Fibroblast of villous mesenchyme (primary cell): ENCODE measurements at regions not wholly inside any gene's neighbourhood (a gene's known extent, or its start where the extent isn't known, plus 50 kb on each side); places are given as distances from the start of the nearest gene placed in this dataset.

Source experiments
- DNase-seq: peaks from one replicate; pipeline ENCODE4 v3.0.0-alpha.2; 2010; ENCODE audit warnings: low read depth
- H3K4me3 ChIP-seq: 2 replicates; pipeline ENCODE4 v1.5.1; 2011; ENCODE audit warnings: low read depth, mild to moderate bottlenecking, low read length
- TF ChIP-seq, protein P1 (sequence below): IDR thresholded peaks from 2 replicates; pipeline ENCODE4 v1.5.1; 2012; ENCODE audit warnings: low read depth, mild to moderate bottlenecking, low read length; ENCODE audit not compliant: insufficient read depth

DNA sequence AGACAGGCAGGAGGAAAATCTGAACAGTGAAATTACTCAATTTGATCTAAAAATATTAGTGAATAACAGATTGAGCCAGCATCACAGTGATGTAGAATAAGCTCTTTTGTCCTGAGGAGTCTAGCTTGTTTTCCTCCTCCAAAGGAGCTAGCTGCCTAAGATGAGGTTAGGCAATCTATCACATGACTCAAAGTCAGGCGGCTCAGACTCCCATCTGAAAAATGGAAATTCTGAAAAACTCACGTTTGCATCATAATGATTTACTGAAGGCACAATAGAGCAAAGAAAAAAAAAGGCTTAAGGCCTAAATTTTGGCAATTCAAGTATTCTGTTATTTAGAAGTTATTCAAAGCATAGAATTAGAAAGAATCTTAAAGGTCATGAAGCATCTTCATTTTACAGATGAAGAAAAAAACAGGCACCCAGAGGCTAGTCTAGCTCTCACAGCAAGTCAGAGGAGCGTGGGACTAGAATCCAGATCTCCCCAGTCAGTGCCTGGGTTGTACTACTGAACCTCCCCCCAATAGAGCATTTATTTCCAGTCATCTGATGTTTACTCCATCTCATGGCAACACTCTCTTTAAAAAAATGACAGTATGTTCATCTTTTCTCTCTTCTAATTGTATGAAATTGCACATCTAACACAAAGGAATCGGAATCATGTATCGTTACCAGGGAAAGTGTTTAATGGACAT lies 62.5 kb upstream of the ATF3 start:
- peak; percentile 82 for DNase-seq
- TF ChIP-seq, protein P1, sequence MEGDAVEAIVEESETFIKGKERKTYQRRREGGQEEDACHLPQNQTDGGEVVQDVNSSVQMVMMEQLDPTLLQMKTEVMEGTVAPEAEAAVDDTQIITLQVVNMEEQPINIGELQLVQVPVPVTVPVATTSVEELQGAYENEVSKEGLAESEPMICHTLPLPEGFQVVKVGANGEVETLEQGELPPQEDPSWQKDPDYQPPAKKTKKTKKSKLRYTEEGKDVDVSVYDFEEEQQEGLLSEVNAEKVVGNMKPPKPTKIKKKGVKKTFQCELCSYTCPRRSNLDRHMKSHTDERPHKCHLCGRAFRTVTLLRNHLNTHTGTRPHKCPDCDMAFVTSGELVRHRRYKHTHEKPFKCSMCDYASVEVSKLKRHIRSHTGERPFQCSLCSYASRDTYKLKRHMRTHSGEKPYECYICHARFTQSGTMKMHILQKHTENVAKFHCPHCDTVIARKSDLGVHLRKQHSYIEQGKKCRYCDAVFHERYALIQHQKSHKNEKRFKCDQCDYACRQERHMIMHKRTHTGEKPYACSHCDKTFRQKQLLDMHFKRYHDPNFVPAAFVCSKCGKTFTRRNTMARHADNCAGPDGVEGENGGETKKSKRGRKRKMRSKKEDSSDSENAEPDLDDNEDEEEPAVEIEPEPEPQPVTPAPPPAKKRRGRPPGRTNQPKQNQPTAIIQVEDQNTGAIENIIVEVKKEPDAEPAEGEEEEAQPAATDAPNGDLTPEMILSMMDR = no peak

DNA sequence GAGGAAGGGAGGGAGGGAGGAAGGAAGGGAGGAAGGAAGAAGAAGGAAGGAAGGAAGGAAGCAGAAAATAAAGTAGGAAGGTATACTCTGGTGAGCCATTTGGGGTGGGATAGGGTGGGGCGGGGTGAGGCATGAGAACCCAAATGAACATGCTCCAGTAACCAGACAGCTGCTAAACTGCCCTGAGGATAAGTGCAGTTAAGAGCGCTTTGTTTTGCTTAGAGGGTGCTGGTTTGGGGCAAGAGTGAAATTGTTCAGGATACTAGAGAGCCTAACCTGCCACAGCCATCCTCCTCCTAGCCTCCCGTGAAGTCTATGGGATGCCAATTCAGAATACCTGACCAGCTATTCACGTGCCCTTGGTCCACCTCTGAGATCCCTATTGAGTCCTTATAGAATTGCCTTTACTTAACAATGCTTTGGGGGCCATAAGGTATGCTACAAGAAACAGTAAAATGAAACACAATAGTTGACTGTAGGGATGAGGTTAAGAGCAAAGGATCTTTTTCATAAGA lies 59.0 kb upstream of the ATF3 start:
- H3K4me3 ChIP-seq = no peak overlapping the region
- TF ChIP-seq, protein P1 = no peak
- DNase-seq = no peak

More for the DNA sequence above, 62.5 kb upstream of the ATF3 start:
- H3K4me3 ChIP-seq = no peak overlapping the region

DNA sequence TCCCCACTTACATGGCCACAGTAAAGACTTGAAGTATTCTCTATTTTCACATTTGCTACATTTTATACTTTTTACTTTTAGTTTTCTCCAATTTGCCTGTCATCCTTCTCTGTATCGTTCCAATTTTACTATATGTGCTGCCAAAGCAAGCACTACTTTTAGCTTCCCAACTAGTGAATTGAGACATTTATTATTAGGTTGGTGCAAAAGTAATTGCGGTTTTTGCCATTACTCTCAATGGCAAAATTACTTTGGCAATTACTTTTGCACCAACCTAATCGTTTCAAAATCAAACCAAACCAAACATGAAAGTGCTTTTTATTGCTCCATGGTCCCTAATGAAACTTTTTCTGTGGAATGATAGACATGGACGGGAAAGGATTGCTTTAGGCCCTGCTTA lies 56.6 kb upstream of the ATF3 start:
- TF ChIP-seq, protein P1 = no peak
- no peak for DNase-seq
- no peak overlapping the region for H3K4me3 ChIP-seq

DNA sequence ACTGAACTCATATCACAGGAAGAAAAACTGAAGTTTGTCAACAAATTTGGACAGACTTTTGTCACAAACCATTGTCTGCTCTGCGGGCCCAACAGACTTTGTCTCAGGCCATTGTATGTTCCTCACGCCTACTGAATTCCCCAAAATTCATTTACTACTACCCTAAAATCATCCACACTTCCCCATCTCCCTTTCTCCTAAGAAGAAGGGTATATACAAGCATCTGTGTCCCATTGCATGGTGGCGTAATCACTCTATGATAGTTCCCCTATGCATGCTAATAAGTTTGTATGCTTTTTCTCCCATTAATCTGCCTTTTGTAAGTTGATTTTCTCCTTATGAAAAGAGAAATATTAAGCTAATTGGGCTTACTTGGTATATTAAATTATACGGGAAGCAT lies 54.9 kb upstream of the ATF3 start:
- DNase-seq = no peak
- no peak overlapping the region for H3K4me3 ChIP-seq
- TF ChIP-seq, protein P1 = no peak

DNA sequence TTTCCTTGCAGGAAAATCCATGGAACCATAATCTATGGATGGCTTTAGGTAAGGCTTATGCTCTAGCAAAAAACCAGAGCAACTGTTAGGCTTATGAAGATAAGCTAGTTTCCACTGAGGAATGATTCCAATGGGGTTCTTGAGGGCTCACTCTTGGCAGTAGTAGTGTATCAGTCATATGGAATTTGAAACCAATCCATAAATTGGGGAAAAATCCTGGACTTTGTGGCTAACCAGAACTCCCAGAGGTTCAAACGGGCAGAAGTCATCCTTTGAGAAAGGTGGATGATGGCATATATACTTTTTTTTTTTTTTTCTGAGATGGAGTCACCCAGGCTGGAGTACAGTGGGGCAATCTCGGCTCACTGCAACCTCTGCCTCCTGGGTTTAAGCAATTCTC lies 54.2 kb upstream of the ATF3 start:
- DNase-seq = no peak
- H3K4me3 ChIP-seq = no peak overlapping the region
- TF ChIP-seq, protein P1 = no peak

DNA sequence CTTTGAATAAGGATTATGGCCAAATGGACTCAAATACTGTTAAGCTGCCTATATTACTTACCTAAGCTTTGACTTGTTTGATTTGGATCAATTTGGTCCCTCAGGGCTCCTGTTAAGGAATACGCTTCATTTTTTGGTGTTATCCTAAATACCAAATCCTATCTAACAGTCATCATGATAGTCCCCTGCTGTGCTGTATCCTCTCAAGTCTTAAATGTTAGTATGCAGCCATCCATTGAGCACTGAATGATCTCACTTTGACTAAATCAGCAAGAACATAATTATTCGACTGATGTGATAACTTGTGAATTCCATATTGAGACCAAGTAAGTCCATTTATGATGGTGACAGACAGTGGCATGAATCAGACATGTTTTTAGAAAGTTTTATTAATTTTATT lies 53.1 kb upstream of the ATF3 start:
- DNase-seq = no peak
- TF ChIP-seq, protein P1 = no peak
- no peak overlapping the region for H3K4me3 ChIP-seq
